ENCODE measurements at regions not wholly inside any gene's neighbourhood (a gene's known extent, or its start where the extent isn't known, plus 50 kb on each side); places are given as distances from the start of the nearest gene placed in this dataset.
A peak's percentile ranks its signal among the peaks of the same experiment; 100 is the strongest.
"Not testable (repeated sequence)": the region's sequence is repeated elsewhere in the genome, so short reads cannot be mapped to it uniquely, and the experiment has no call there.

- no peak for DNase-seq (ENCODE audit: low read depth)
Measured at GRCh38 chrX:140064993-140065392, 99.7 kb upstream of the CXorf66 start.

GRCh38 chrX:140057001-140057411, 91.7 kb upstream of the CXorf66 start:
- peak; percentile 15 for DNase-seq (ENCODE audit: low read depth)

- no peak for DNase-seq (ENCODE audit: low read depth)
Measured at GRCh38 chrX:140053846-140054245, 88.5 kb upstream of the CXorf66 start.

- DNase-seq (ENCODE audit: low read depth): no peak
Measured at GRCh38 chrX:140050906-140051305, 85.6 kb upstream of the CXorf66 start.

GRCh38 chrX:140040386-140040785, 75.1 kb upstream of the CXorf66 start:
- DNase-seq (ENCODE audit: low read depth): no peak

- DNase-seq (ENCODE audit: low read depth): no peak
Measured at GRCh38 chrX:140038842-140039241, 73.5 kb upstream of the CXorf66 start.

GRCh38 chrX:140034916-140035315, 69.6 kb upstream of the CXorf66 start:
- no peak for DNase-seq (ENCODE audit: low read depth)

- DNase-seq (ENCODE audit: low read depth): no peak
Measured at GRCh38 chrX:140022482-140022881, 57.2 kb upstream of the CXorf66 start.

- DNase-seq (ENCODE audit: low read depth): not testable (repeated sequence)
Measured at GRCh38 chrX:140019134-140019533, 53.8 kb upstream of the CXorf66 start.
